ENCODE measurements at regions not wholly inside any gene's neighbourhood (a gene's known extent, or its start where the extent isn't known, plus 50 kb on each side); places are given as distances from the start of the nearest gene placed in this dataset.

GRCh38 chr18:39259736-39260135, 1694.1 kb upstream of the CELF4 start:
- ChIA-PET CTCF (no interaction called here), POLR2A (no interaction called here)
- no peak for TF ChIP-seq TARDBP (IDR thresholded peaks at IDR 0.05)
- no peak for DNase-seq (ENCODE audit: extremely low spot score)

DNA sequence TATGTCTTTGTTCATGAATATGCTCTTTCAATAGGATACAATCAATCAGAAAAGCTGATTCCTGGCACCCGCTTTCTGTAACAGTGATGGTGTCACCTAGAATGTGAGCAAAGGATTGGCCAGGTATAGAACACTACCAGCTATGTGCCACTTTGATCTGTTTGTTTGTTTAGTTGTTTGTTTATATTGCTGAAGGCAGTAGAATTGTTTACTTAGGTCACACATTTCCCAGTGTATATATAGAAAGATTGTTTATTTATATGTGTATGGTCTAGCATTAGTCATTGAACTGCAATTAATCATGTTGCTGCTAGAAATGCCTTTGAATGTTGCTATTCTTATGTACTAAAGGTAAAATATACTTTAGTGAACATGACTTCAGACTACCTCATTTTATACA, 1678.6 kb upstream of the CELF4 start:
- CTCF ChIA-PET = no interaction called here

DNA sequence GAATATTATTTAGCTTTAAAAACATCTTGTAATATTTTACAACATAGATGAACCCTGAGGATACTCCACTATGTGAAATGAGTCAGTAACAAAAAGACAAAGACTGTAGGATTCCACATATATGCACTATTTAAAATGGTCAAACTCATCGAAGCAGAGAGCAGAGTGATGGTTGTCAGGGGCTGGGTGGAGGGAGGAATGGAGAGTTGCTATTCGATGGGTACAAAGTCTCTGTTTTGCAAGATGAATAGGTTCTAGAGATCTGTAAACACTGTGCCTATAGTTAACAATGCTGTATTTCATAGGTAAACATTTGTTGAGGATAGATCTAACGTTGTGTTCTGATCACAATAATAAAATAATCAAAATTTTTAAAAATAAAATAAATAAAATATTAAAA, 1675.9 kb upstream of the CELF4 start:
- DNase-seq (ENCODE audit: extremely low spot score) = no peak
- POLR2A ChIA-PET = no interaction called here
- TF ChIP-seq ELF4 (IDR thresholded peaks at IDR 0.05) (no peak), FOXK2 (IDR thresholded peaks at IDR 0.05) (no peak), TARDBP (IDR thresholded peaks at IDR 0.05) (no peak), CTBP1 (IDR thresholded peaks at IDR 0.05; ENCODE audit: borderline replicate concordance) (no peak), BHLHE40 (IDR thresholded peaks at IDR 0.05; ENCODE audit: borderline replicate concordance) (no peak)
- CTCF ChIA-PET = no interaction called here

More for the DNA sequence above, 1678.6 kb upstream of the CELF4 start:
- TF ChIP-seq NFRKB (IDR thresholded peaks at IDR 0.05) (no peak), ELF4 (IDR thresholded peaks at IDR 0.05) (no peak), TARDBP (IDR thresholded peaks at IDR 0.05) (no peak), SP1 (IDR thresholded peaks at IDR 0.05) (no peak), CTBP1 (IDR thresholded peaks at IDR 0.05; ENCODE audit: borderline replicate concordance) (no peak), LEF1 (IDR thresholded peaks at IDR 0.05; ENCODE audit: borderline replicate concordance) (no peak), PKNOX1 (IDR thresholded peaks at IDR 0.05) (no peak), FOXA1 (IDR thresholded peaks at IDR 0.05) (no peak), FOXM1 (IDR thresholded peaks at IDR 0.05; ENCODE audit: borderline replicate concordance) (no peak), FOXK2 (IDR thresholded peaks at IDR 0.05) (no peak)
- POLR2A ChIA-PET = no interaction called here
- DNase-seq (ENCODE audit: extremely low spot score) = no peak

DNA sequence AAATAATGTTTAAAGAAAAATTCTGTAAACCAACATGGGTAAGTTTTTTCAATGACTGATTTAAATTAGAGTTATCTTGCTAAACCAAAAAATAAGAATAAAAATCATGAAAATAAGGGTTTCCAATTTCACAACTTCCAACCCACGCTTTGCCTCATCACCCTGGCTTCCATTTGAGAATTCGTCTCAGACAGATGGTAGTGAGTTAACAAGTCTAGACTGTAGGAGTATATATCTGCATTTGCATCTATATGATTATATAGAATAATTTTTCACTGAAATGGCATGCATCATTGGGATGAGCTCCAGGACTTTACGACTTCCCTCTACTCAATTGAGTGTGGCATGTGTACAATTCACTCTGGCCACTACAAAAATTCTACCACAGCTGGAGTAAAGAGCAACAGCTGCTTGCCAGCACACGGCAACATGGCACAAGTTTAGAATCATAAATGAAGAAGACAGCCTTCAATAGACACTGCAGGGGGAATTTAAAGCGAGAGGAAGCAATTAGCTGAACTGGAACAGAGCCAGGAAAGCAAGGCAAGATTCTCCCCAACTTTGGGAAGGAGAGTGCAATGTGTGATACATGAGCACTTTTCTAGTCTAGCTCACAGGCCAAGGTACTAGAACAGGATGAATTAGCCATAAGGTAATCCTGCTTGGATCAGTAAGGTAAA, 1673.5 kb upstream of the CELF4 start:
- TF ChIP-seq FOXM1 (IDR thresholded peaks at IDR 0.05; ENCODE audit: borderline replicate concordance) = no peak
- ChIA-PET CTCF (no interaction called here), POLR2A (interaction anchor here (0.6 kb wide), 1 partner anchor 14 kb away, joined by 3 read pairs; no protein-coding TSS in a partner anchor)
- DNase-seq (ENCODE audit: extremely low spot score) = no peak

DNA sequence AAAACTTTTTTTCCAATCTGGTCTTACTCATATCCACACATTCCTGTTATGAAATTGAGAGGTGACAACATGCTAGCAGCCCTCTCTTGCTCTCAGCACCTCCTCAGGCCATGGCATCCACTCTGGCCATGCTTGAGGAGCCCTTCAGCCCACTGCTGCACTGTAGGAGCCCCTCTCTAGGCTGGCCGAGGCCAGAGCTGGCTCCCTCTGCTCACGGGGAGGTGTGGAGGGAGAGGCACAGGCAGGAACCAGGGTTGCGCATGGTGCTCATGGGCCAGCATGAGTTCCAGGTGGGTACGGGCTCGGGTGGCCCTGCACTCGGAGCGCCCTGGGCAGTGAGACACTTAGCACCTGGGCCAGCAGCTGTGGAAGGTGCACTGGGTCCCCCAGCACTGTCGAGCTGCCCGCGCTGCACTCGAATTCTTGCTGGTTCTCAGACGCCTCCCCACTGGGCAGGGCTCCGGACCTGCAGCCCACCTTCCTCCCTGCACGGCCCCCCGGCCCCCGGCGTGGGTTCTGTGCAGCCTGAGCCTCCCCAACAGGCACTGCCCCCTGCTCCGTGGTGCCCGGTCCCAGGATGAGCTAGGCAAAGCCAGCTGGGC, 1669.6 kb upstream of the CELF4 start:
- TF ChIP-seq ELF4 (IDR thresholded peaks at IDR 0.05) (no peak), FOXA1 (IDR thresholded peaks at IDR 0.05) (no peak), ZNF384 (IDR thresholded peaks at IDR 0.05) (no peak), LEF1 (IDR thresholded peaks at IDR 0.05; ENCODE audit: borderline replicate concordance) (no peak), NFRKB (IDR thresholded peaks at IDR 0.05) (no peak), FOXM1 (IDR thresholded peaks at IDR 0.05; ENCODE audit: borderline replicate concordance) (no peak), SP1 (IDR thresholded peaks at IDR 0.05) (no peak), ARNT (IDR thresholded peaks at IDR 0.05) (no peak), TARDBP (IDR thresholded peaks at IDR 0.05) (no peak), CTBP1 (IDR thresholded peaks at IDR 0.05; ENCODE audit: borderline replicate concordance) (no peak), L3MBTL2 (conservative IDR thresholded peaks at IDR 0.05) (no peak), HDGF (IDR thresholded peaks at IDR 0.05; ENCODE audit: borderline replicate concordance) (no peak), PKNOX1 (IDR thresholded peaks at IDR 0.05) (no peak)
- no peak for DNase-seq (ENCODE audit: extremely low spot score)
- ChIA-PET POLR2A (no interaction called here), CTCF (no interaction called here)

DNA sequence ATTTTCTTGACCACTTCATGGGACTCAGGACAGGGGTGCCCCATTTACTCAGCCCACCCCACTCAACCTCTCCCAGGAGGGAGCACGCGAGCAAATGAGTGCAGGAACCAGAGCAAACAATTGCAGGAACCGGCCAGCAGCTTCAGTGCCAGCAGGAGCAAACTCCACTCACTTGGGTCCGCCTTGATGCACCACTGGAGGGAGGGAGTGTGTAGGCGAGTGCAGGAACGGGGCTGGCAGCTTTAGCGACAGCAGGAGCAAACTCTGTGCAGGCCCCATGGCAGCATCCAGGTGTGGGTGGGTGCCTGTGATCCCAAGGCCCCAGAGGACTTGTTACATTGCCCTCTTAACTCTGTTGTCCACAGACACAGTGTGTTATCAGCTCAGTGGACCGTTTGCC, 1667.3 kb upstream of the CELF4 start:
- no peak for DNase-seq (ENCODE audit: extremely low spot score)
- POLR2A ChIA-PET = no interaction called here
- TF ChIP-seq BHLHE40 (IDR thresholded peaks at IDR 0.05; ENCODE audit: borderline replicate concordance) (no peak), FOXM1 (IDR thresholded peaks at IDR 0.05; ENCODE audit: borderline replicate concordance) (no peak), FOXA1 (IDR thresholded peaks at IDR 0.05) (no peak), SP1 (IDR thresholded peaks at IDR 0.05) (no peak), TARDBP (IDR thresholded peaks at IDR 0.05) (no peak), CTBP1 (IDR thresholded peaks at IDR 0.05; ENCODE audit: borderline replicate concordance) (no peak), HDGF (IDR thresholded peaks at IDR 0.05; ENCODE audit: borderline replicate concordance) (no peak), NFRKB (IDR thresholded peaks at IDR 0.05) (no peak), ZNF384 (IDR thresholded peaks at IDR 0.05) (no peak), SUZ12 (IDR thresholded peaks at IDR 0.05) (no peak), ELF4 (IDR thresholded peaks at IDR 0.05) (no peak), ARNT (IDR thresholded peaks at IDR 0.05) (no peak), L3MBTL2 (conservative IDR thresholded peaks at IDR 0.05) (no peak), PKNOX1 (IDR thresholded peaks at IDR 0.05) (no peak)
- CTCF ChIA-PET = no interaction called here

- TF ChIP-seq FOXM1 (IDR thresholded peaks at IDR 0.05; ENCODE audit: borderline replicate concordance) (no peak), SUZ12 (IDR thresholded peaks at IDR 0.05) (no peak), ZNF384 (IDR thresholded peaks at IDR 0.05) (no peak), SP1 (IDR thresholded peaks at IDR 0.05) (no peak), TARDBP (IDR thresholded peaks at IDR 0.05) (no peak), BHLHE40 (IDR thresholded peaks at IDR 0.05; ENCODE audit: borderline replicate concordance) (no peak), FOXK2 (IDR thresholded peaks at IDR 0.05) (no peak), CTBP1 (IDR thresholded peaks at IDR 0.05; ENCODE audit: borderline replicate concordance) (no peak)
- no peak for DNase-seq (ENCODE audit: extremely low spot score)
- POLR2A ChIA-PET = no interaction called here
- CTCF ChIA-PET = no interaction called here
These were observed 1666.9 kb upstream of the CELF4 start for GRCh38 chr18:39232490-39232889.

Measured in HEK293T (cell line).